HUDEP-2 (cell line): ENCODE measurements at regions not wholly inside any gene's neighbourhood (a gene's known extent, or its start where the extent isn't known, plus 50 kb on each side); places are given as distances from the start of the nearest gene placed in this dataset.

Experiments used
- DNase-seq, 76 experiments: peaks; one replicate each; lab custom pipeline; 2025; ENCODE audit not compliant: unreplicated experiment in 76 of 76; lab: John Stamatoyannopoulos, UW

DNA sequence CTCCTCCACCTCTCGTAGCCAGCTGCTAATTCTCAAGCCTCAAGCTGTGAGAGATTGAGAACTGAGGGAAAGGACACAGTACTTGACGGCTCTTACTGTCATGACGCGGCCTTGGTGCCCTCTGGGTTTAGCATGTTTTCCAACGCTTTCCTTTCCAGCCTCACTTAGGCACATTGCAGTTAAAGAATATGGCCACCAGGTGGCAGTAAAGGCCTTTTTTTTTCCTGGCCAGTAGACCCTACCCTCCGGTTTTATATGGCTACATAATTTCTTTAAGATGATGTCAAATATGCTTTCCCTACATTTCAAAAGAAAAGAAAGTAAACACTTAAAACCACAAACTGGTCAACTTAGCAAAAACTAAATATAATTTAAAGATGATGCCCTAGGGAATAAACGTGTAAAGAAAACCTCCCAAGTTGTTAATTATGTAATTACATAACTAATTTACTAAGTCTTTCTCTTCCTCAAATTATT, 56.8 kb upstream of the PRDX6 start:
- DNase-seq: peak in 60 of 76 experiments; percentile 7 to 81 (median 44)

DNA sequence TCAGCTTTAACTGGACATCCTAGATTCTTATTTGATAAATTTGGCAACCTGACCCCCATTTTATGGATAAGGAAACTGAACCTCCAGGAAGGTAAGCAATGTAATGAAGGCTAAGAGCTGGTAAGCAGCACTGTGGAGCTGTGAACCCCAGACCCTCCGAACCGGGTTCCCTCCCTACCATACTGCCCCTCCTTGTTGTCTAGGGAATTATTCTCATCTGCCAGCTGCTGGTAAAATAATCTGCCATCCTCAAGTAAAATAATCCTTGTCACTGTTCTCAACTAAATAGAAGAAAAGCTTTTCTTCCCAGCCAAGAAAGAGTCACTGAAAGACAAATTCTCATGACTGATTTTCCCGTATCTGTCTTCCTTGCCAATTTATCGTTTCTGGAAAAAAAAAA, 55.8 kb upstream of the PRDX6 start:
- no peak for DNase-seq

- no peak for DNase-seq
Measured at GRCh38 chr1:173421789-173422188, 55.3 kb upstream of the PRDX6 start.

DNA sequence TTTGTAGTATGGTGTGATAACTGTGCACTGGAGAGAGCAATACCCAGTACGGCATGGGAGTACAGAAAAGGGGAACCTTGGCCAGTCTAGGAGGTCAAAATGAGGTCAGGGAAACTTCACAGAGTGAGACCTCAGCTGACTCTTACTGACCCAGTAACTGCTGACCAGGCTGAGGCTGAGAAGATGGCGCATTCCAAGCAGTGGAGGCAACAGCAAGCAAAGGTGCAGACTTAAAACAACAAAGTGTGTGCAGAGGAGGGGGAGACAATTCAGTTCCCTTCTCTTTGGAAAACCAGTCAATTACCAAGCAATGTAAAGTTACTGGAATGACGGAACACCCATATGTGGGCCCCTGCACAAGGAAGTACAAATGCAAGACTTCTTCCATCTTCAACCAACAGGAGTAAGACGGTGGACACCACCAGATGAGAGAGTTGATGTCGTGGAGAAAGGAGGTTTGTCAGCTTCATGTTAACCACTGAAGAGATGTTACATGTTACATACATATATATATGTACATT, 54.6 kb upstream of the PRDX6 start:
- DNase-seq: no peak

- DNase-seq: no peak
Measured at GRCh38 chr1:173423291-173423690, 53.8 kb upstream of the PRDX6 start.

DNA sequence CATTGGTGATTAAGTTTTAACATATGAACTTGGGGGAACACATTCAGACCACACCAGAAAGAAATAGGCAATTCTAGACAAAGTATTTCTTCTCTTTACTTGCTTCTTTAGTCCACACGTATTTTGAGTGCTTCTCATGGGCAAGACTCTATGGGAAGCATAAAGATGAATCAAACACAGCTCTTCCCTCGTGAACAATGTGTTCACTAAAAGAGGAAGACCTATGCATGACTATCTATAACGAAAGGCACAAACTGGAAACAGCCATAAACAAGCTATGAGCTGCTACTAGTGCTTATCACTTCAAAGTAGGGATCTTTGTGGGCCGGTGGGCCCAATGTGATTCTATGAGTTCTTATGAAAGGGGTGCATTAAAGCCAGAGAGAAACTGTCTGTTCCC, 53.0 kb upstream of the PRDX6 start:
- no peak for DNase-seq

GRCh38 chr1:173424782-173425407, 52.2 kb upstream of the PRDX6 start:
- DNase-seq: no peak

GRCh38 chr1:173426057-173426456, 51.1 kb upstream of the PRDX6 start:
- peak in 1 of 76 experiments; percentile 6 for DNase-seq

GRCh38 chr1:173427146-173428054, 49.7 kb upstream of the PRDX6 start:
- no peak for DNase-seq
